Neural progenitor cell (in vitro differentiated cells): ENCODE measurements at regions not wholly inside any gene's neighbourhood (a gene's known extent, or its start where the extent isn't known, plus 50 kb on each side); places are given as distances from the start of the nearest gene placed in this dataset.
"Not testable (repeated sequence)": the region's sequence is repeated elsewhere in the genome, so short reads cannot be mapped to it uniquely, and the experiment has no call there.

ENCODE experiments used
- DNase-seq: peaks from one replicate; pipeline ENCODE4 v3.0.0-alpha.2; 2016; ENCODE audit warnings: low spot score
- H2AFZ ChIP-seq: fragments of 200-600 bp; sonication (generic); replicated peaks from 2 replicates; pipeline ENCODE4 v1.6.1; 2016; ENCODE audit warnings: antibody characterized with exemption
- H3F3A ChIP-seq: fragments of 200-600 bp; sonication (generic); 2 replicates; pipeline ENCODE4 v1.6.1; 2016; ENCODE audit warnings: antibody characterized with exemption, low read depth
- H3K27ac ChIP-seq: fragments of 200-600 bp; sonication (generic); 2 replicates; pipeline ENCODE4 v1.5.1; 2016; ENCODE audit warnings: mild to moderate bottlenecking
- H3K27me3 ChIP-seq: fragments of 200-600 bp; sonication (generic); 2 replicates; pipeline ENCODE4 v1.6.1; 2016; ENCODE audit warnings: mild to moderate bottlenecking, moderate library complexity
- H3K36me3 ChIP-seq: fragments of 200-600 bp; sonication (generic); 2 replicates; pipeline ENCODE4 v1.5.1; 2016
- H3K4me1 ChIP-seq: fragments of 200-600 bp; sonication (generic); 2 replicates; pipeline ENCODE4 v1.6.1; 2016; ENCODE audit warnings: mixed run types
- H3K4me2 ChIP-seq: fragments of 200-600 bp; sonication (generic); 2 replicates; pipeline ENCODE4 v1.6.1; 2016
- H3K4me3 ChIP-seq: fragments of 200-600 bp; sonication (generic); 2 replicates; pipeline ENCODE4 v1.5.1; 2016
- H3K79me2 ChIP-seq: fragments of 200-600 bp; sonication (generic); 2 replicates; pipeline ENCODE4 v1.6.1; 2016; ENCODE audit warnings: low read depth
- H3K9ac ChIP-seq: fragments of 200-600 bp; sonication (generic); 2 replicates; pipeline ENCODE4 v1.6.1; 2016
- H3K9me3 ChIP-seq: fragments of 200-600 bp; sonication (generic); 2 replicates; pipeline ENCODE4 v1.5.1; 2016; ENCODE audit warnings: low read depth
- H4K20me1 ChIP-seq: fragments of 200-600 bp; sonication (generic); 2 replicates; pipeline ENCODE4 v1.6.1; 2016; ENCODE audit warnings: low read depth
- H3K27ac Mint-ChIP-seq: 3 replicates; pipeline ENCODE4 v1.8.0; 2021; ENCODE audit warnings: mixed read lengths
- H3K27me3 Mint-ChIP-seq: 2 replicates; pipeline ENCODE4 v1.8.0; 2022; ENCODE audit warnings: low read depth, mild to moderate bottlenecking, inconsistent platforms, moderate library complexity, mixed read lengths; ENCODE audit not compliant: insufficient read depth
- H3K36me3 Mint-ChIP-seq: 3 replicates; pipeline ENCODE4 v1.8.0; 2021; ENCODE audit warnings: mixed read lengths
- H3K4me1 Mint-ChIP-seq: 3 replicates; pipeline ENCODE4 v1.8.0; 2021; ENCODE audit warnings: mixed read lengths
- H3K4me3 Mint-ChIP-seq: 3 replicates; pipeline ENCODE4 v1.8.0; 2021; ENCODE audit warnings: mild to moderate bottlenecking, moderate library complexity, mixed read lengths
- H3K9me3 Mint-ChIP-seq: 3 replicates; pipeline ENCODE4 v1.8.0; 2020; ENCODE audit warnings: mixed read lengths
- EZH2 ChIP-seq: fragments of 200-600 bp; sonication (generic); IDR thresholded peaks from 2 replicates; pipeline ENCODE4 v1.6.1; 2017; ENCODE audit warnings: antibody characterized with exemption, mild to moderate bottlenecking, moderate library complexity
- EZH2phosphoT487 ChIP-seq: fragments of 200-600 bp; sonication (generic); IDR thresholded peaks from 2 replicates; pipeline ENCODE4 v1.6.1; 2017; ENCODE audit warnings: antibody characterized with exemption
- TF ChIP-seq, protein P1 (sequence below): fragments of 200-600 bp; sonication (generic); IDR thresholded peaks from 2 replicates; pipeline ENCODE4 v1.5.1; 2017; ENCODE audit warnings: antibody characterized with exemption, mild to moderate bottlenecking

DNA sequence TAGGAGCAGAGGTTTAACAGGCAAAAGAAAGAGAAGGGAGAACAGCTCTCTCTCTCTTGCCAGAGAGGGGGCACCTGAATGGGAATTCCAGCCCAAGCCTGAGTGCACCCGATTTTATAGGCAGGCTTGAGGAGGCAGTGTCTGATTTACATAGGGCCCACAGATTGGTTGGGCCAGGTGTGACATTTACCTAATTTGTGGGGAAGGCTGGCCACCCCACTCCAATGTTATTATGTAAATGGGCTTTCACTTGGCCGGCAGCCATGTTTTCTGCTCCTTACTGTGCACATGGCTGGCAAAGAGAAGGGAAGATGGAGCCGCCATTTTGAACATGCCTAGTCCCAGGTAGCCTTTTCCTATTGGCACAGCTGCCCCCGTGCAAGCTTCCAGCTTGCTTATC is 735.5 kb upstream of the AUTS2 start:
- H3F3A ChIP-seq, result peaks cover 4% of the 10 kb centered on the region
- Mint-ChIP-seq H3K4me3 (no peak overlapping the region), H3K27ac (no peak overlapping the region), H3K36me3 (no peaks in the 10 kb centered on the region), H3K27me3 (no peaks in the 10 kb centered on the region), H3K4me1 (no peaks in the 10 kb centered on the region), H3K9me3 (peaks cover 2% of the 10 kb centered on the region)
- no peak for DNase-seq
- H2AFZ ChIP-seq, result no peak overlapping the region
- H3K27ac ChIP-seq, result no peak overlapping the region
- peaks cover 12% of the 10 kb centered on the region for H3K4me1 ChIP-seq
- H3K79me2 ChIP-seq, result no peaks in the 10 kb centered on the region
- H3K9ac ChIP-seq, result no peak overlapping the region
- TF ChIP-seq EZH2phosphoT487 (no peak), EZH2 (no peak)
- TF ChIP-seq, protein P1, sequence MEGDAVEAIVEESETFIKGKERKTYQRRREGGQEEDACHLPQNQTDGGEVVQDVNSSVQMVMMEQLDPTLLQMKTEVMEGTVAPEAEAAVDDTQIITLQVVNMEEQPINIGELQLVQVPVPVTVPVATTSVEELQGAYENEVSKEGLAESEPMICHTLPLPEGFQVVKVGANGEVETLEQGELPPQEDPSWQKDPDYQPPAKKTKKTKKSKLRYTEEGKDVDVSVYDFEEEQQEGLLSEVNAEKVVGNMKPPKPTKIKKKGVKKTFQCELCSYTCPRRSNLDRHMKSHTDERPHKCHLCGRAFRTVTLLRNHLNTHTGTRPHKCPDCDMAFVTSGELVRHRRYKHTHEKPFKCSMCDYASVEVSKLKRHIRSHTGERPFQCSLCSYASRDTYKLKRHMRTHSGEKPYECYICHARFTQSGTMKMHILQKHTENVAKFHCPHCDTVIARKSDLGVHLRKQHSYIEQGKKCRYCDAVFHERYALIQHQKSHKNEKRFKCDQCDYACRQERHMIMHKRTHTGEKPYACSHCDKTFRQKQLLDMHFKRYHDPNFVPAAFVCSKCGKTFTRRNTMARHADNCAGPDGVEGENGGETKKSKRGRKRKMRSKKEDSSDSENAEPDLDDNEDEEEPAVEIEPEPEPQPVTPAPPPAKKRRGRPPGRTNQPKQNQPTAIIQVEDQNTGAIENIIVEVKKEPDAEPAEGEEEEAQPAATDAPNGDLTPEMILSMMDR, result no peak
- H3K9me3 ChIP-seq, result no peaks in the 10 kb centered on the region
- H4K20me1 ChIP-seq, result no peaks in the 10 kb centered on the region
- no peaks in the 10 kb centered on the region for H3K27me3 ChIP-seq
- no peaks in the 10 kb centered on the region for H3K36me3 ChIP-seq
- H3K4me2 ChIP-seq, result no peak overlapping the region
- H3K4me3 ChIP-seq, result no peak overlapping the region

DNA sequence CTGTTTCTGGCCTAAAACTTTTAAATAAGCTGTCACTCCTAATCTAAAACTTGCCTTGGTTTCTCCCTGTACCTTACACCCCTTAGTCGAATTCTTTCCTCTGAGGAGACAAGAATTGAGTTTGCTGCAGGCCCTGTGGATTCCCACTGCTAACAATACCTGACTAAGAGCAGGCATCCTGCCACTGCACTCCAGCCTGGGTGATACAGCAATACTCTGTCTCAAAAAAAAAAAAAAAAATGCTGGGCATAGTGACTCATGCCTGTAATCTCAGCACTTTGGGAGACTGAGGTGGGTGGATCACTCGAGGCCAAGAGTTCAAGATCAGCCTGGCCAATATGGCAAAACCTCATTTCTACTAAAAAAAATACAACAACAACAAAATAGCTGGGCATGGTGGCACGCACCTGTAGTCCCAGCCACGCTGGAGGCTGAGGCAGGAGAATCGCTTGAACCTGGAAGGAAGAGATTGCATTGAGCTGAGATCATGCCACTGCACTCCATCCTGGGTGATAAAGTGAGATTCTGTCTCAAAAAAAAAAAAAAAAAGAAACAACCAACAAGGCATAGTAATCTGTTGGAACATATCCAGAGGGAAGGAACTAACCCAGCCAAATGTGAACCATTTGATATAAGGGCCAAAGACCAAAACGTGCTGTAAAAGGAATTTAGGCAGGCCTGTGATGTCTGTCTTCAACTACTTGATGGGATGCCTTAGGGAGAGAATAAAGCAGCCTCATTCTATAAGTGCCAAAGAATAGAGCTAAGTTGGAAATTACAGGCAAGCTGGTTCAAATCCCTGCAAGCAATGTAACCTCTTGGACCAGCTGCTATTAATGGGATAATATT is 732.7 kb upstream of the AUTS2 start:
- Mint-ChIP-seq H3K4me1 (no peaks in the 10 kb centered on the region), H3K9me3 (peaks cover 6% of the 10 kb centered on the region), H3K36me3 (no peaks in the 10 kb centered on the region), H3K27me3 (no peaks in the 10 kb centered on the region), H3K27ac (no peak overlapping the region), H3K4me3 (no peak overlapping the region)
- H3K4me1 ChIP-seq, result peaks cover 12% of the 10 kb centered on the region
- no peaks in the 10 kb centered on the region for H3K79me2 ChIP-seq
- no peaks in the 10 kb centered on the region for H3K9me3 ChIP-seq
- peak overlapping the region; percentile 17 for H3K4me2 ChIP-seq
- no peaks in the 10 kb centered on the region for H3K36me3 ChIP-seq
- no peaks in the 10 kb centered on the region for H3K27me3 ChIP-seq
- TF ChIP-seq EZH2phosphoT487 (no peak), EZH2 (no peak)
- TF ChIP-seq, protein P1, result no peak
- H3F3A ChIP-seq, result peaks cover 4% of the 10 kb centered on the region
- H3K4me3 ChIP-seq, result no peak overlapping the region
- H4K20me1 ChIP-seq, result no peaks in the 10 kb centered on the region
- H3K9ac ChIP-seq, result no peak overlapping the region
- no peak for DNase-seq
- no peak overlapping the region for H2AFZ ChIP-seq
- H3K27ac ChIP-seq, result peak overlapping the region; percentile 21

GRCh38 chr7:68866200-68866570 is 732.1 kb upstream of the AUTS2 start:
- Histone ChIP-seq H3K79me2 (no peaks in the 10 kb centered on the region), H3K9me3 (no peaks in the 10 kb centered on the region), H2AFZ (no peak overlapping the region), H3K36me3 (no peaks in the 10 kb centered on the region), H4K20me1 (no peaks in the 10 kb centered on the region), H3K27me3 (no peaks in the 10 kb centered on the region), H3K9ac (no peak overlapping the region), H3K27ac (peak overlapping the region; percentile 21), H3K4me1 (peaks cover 12% of the 10 kb centered on the region), H3K4me2 (peak overlapping the region; percentile 17), H3F3A (peaks cover 4% of the 10 kb centered on the region), H3K4me3 (no peak overlapping the region)
- Mint-ChIP-seq H3K27me3 (no peaks in the 10 kb centered on the region), H3K9me3 (peaks cover 6% of the 10 kb centered on the region), H3K4me3 (no peak overlapping the region), H3K4me1 (no peaks in the 10 kb centered on the region), H3K36me3 (no peaks in the 10 kb centered on the region), H3K27ac (no peak overlapping the region)
- TF ChIP-seq EZH2 (no peak), EZH2phosphoT487 (no peak)
- TF ChIP-seq, protein P1, result no peak
- peak; percentile 17 for DNase-seq

- H3K4me2 ChIP-seq, result peak overlapping the region; percentile 17
- H3K4me3 Mint-ChIP-seq, H3K9me3 Mint-ChIP-seq, H3K4me1 Mint-ChIP-seq, H2AFZ ChIP-seq, H3K4me3 ChIP-seq, H3K9me3 ChIP-seq, H4K20me1 ChIP-seq, H3K9ac ChIP-seq, H3K27me3 Mint-ChIP-seq, H3K79me2 ChIP-seq, DNase-seq, H3K27ac Mint-ChIP-seq, H3K36me3 ChIP-seq, H3K27ac ChIP-seq, H3K27me3 ChIP-seq, H3K36me3 Mint-ChIP-seq, H3F3A ChIP-seq: not testable (repeated sequence)
- H3K4me1 ChIP-seq, result peaks cover 12% of the 10 kb centered on the region
Observed at GRCh38 chr7:68866721-68867120, 731.6 kb upstream of the AUTS2 start.
